HG02981 (cell line): ENCODE measurements at regions not wholly inside any gene's neighbourhood (a gene's known extent, or its start where the extent isn't known, plus 50 kb on each side); places are given as distances from the start of the nearest gene placed in this dataset.

Experiments used
- ATAC-seq: cut with Tn5 transposase; IDR thresholded peaks from one replicate; pipeline ENCODE4 v1.9.1; 2021; ENCODE audit warnings: mild to moderate bottlenecking, moderate library complexity; ENCODE audit not compliant: unreplicated experiment

GRCh38 chr16:48905632-48906505 lies 295.9 kb upstream of the N4BP1 start:
- ATAC-seq, result no peak

- ATAC-seq, result no peak
These were observed 294.4 kb upstream of the N4BP1 start for GRCh38 chr16:48904333-48904732.

GRCh38 chr16:48903039-48903438 lies 293.1 kb upstream of the N4BP1 start:
- ATAC-seq, result no peak

GRCh38 chr16:48901712-48902374 lies 291.9 kb upstream of the N4BP1 start:
- ATAC-seq, result no peak

- ATAC-seq, result no peak
These were observed 289.5 kb upstream of the N4BP1 start for GRCh38 chr16:48899500-48899899.

GRCh38 chr16:48897698-48898205 lies 287.8 kb upstream of the N4BP1 start:
- no peak for ATAC-seq

GRCh38 chr16:48895142-48895541 lies 285.2 kb upstream of the N4BP1 start:
- ATAC-seq, result no peak

- ATAC-seq, result no peak
These were observed 282.9 kb upstream of the N4BP1 start for GRCh38 chr16:48892893-48893292.

GRCh38 chr16:48887646-48888210 lies 277.7 kb upstream of the N4BP1 start:
- ATAC-seq, result no peak

GRCh38 chr16:48885471-48885870 lies 275.5 kb upstream of the N4BP1 start:
- no peak for ATAC-seq

- ATAC-seq, result no peak
These were observed 271.3 kb upstream of the N4BP1 start for GRCh38 chr16:48881272-48881671.

GRCh38 chr16:48879223-48880122 lies 269.5 kb upstream of the N4BP1 start:
- no peak for ATAC-seq

GRCh38 chr16:48877946-48878345 lies 268.0 kb upstream of the N4BP1 start:
- no peak for ATAC-seq

GRCh38 chr16:48870141-48870540 lies 260.2 kb upstream of the N4BP1 start:
- ATAC-seq, result no peak

- no peak for ATAC-seq
These were observed 255.5 kb upstream of the N4BP1 start for GRCh38 chr16:48865520-48865919.

- ATAC-seq, result no peak
These were observed 254.1 kb upstream of the N4BP1 start for GRCh38 chr16:48864055-48864454.

GRCh38 chr16:48862087-48862532 lies 252.1 kb upstream of the N4BP1 start:
- no peak for ATAC-seq

GRCh38 chr16:48860341-48860740 lies 250.4 kb upstream of the N4BP1 start:
- ATAC-seq, result no peak

- no peak for ATAC-seq
These were observed 243.0 kb upstream of the N4BP1 start for GRCh38 chr16:48852951-48853350.

- ATAC-seq, result no peak
These were observed 242.5 kb upstream of the N4BP1 start for GRCh38 chr16:48852458-48852857.
